22Rv1 (cell line): ENCODE measurements at regions not wholly inside any gene's neighbourhood (a gene's known extent, or its start where the extent isn't known, plus 50 kb on each side); places are given as distances from the start of the nearest gene placed in this dataset.

Experiments used
- H3K27ac ChIP-seq: fragments of 450-650 bp; 2 replicates; pipeline ENCODE4 v1.5.1; 2017
- CTCF ChIP-seq: fragments of 450-650 bp; IDR thresholded peaks from 2 replicates; pipeline ENCODE4 v1.5.1; 2017; ENCODE audit warnings: mild to moderate bottlenecking
- ZFX ChIP-seq: fragments of 450-650 bp; IDR thresholded peaks from 2 replicates; pipeline ENCODE4 v1.6.1; 2017; ENCODE audit warnings: antibody characterized with exemption, borderline replicate concordance

- no peak overlapping the region for H3K27ac ChIP-seq
- TF ChIP-seq CTCF (no peak), ZFX (no peak)
These were observed 213.2 kb downstream of the C12orf50 start for GRCh38 chr12:87815771-87816585.

GRCh38 chr12:87814625-87815024 lies 214.6 kb downstream of the C12orf50 start:
- no peak for TF ChIP-seq CTCF
- TF ChIP-seq ZFX = no peak
- no peak overlapping the region for H3K27ac ChIP-seq

- no peak for TF ChIP-seq ZFX
- no peak for TF ChIP-seq CTCF
- no peak overlapping the region for H3K27ac ChIP-seq
These were observed 215.5 kb downstream of the C12orf50 start for GRCh38 chr12:87813476-87814234.

GRCh38 chr12:87812681-87813080 lies 216.5 kb downstream of the C12orf50 start:
- TF ChIP-seq CTCF (no peak), ZFX (no peak)
- H3K27ac ChIP-seq = no peak overlapping the region

GRCh38 chr12:87812030-87812429 lies 217.2 kb downstream of the C12orf50 start:
- H3K27ac ChIP-seq = no peak overlapping the region
- no peak for TF ChIP-seq CTCF
- no peak for TF ChIP-seq ZFX

GRCh38 chr12:87809916-87810315 lies 219.3 kb downstream of the C12orf50 start:
- no peak overlapping the region for H3K27ac ChIP-seq
- TF ChIP-seq ZFX (no peak), CTCF (no peak)

- TF ChIP-seq ZFX = no peak
- TF ChIP-seq CTCF = no peak
- no peak overlapping the region for H3K27ac ChIP-seq
These were observed 222.1 kb downstream of the C12orf50 start for GRCh38 chr12:87807086-87807485.
